Vagina (tissue), 2 donors: ENCODE measurements at regions not wholly inside any gene's neighbourhood (a gene's known extent, or its start where the extent isn't known, plus 50 kb on each side); places are given as distances from the start of the nearest gene placed in this dataset.

Source experiments
- CTCF ChIP-seq, 3 experiments: fragments of 450-650 bp in 2 of 3; fragments of 200-600 bp in 1 of 3; sonication (generic) in 1 of 3; IDR thresholded peaks; one replicate each; pipeline ENCODE4 v1.5.1; 2017 to 2019; ENCODE audit warnings: antibody characterized with exemption in 3 of 3, mild to moderate bottlenecking in 2 of 3, moderate library complexity in 2 of 3
- POLR2A ChIP-seq, 2 donors: fragments of 450-650 bp; IDR thresholded peaks; one replicate each; pipeline ENCODE4 v1.6.1; 2017; ENCODE audit warnings: antibody characterized with exemption in 2 of 2, mild to moderate bottlenecking in 2 of 2, moderate library complexity in 2 of 2

GRCh38 chr6:139730340-139730974 lies 356.0 kb upstream of the CITED2 start:
- TF ChIP-seq POLR2A (IDR thresholded peaks at IDR 0.05) (no peak), CTCF (IDR thresholded peaks at IDR 0.05) (no peak)
